Gastrocnemius medialis (tissue), 4 donors: ENCODE measurements at regions not wholly inside any gene's neighbourhood (a gene's known extent, or its start where the extent isn't known, plus 50 kb on each side); places are given as distances from the start of the nearest gene placed in this dataset.

ENCODE experiments used
- ATAC-seq, 2 donors: fragments of 150-250 bp; one replicate each; pipeline ENCODE4 v1.9.1; 2016
- DNase-seq, 2 donors: peaks; one replicate each; pipeline ENCODE4 v3.0.0-alpha.2; 2019
- H3K27ac ChIP-seq, 4 donors: fragments of 200-600 bp; sonication (generic); 1 replicate in 1 of 4; 2 replicates in 3 of 4; pipeline ENCODE4 v1.5.1; 2016 to 2018; ENCODE audit warnings: mild to moderate bottlenecking in 2 of 4, moderate library complexity in 1 of 4
- H3K27me3 ChIP-seq, 3 donors: fragments of 200-600 bp; sonication (generic) in 2 of 3; 1 replicate in 1 of 3; 2 replicates in 2 of 3; pipeline versions ENCODE4 v1.5.1 to v1.6.0; 2016 to 2019; ENCODE audit warnings: mild to moderate bottlenecking in 1 of 3, moderate library complexity in 1 of 3
- H3K36me3 ChIP-seq, 2 donors: fragments of 200-600 bp; sonication (generic) in 1 of 2; one replicate each; pipeline ENCODE4 v1.5.1; 2017 to 2018
- H3K4me1 ChIP-seq, 2 donors: fragments of 200-600 bp; sonication (generic) in 1 of 2; one replicate each; pipeline ENCODE4 v1.5.1; 2016 to 2017; ENCODE audit warnings: mild to moderate bottlenecking in 2 of 2
- H3K4me3 ChIP-seq, 4 donors: fragments of 200-600 bp; sonication (generic) in 3 of 4; 1 replicate in 1 of 4; 2 replicates in 3 of 4; pipeline ENCODE4 v1.5.1; 2016 to 2019; ENCODE audit warnings: mild to moderate bottlenecking in 2 of 4
- H3K9me3 ChIP-seq, 3 donors: fragments of 200-600 bp; sonication (generic) in 2 of 3; 1 replicate in 1 of 3; 2 replicates in 2 of 3; pipeline ENCODE4 v1.5.1; 2016 to 2019
- CTCF ChIP-seq, 5 experiments: fragments of 450-650 bp in 3 of 5; fragments of 200-600 bp in 2 of 5; sonication (generic) in 2 of 5; IDR thresholded peaks in 4 of 5; conservative IDR thresholded peaks in 1 of 5; 1 replicate in 4 of 5; 2 replicates in 1 of 5; pipeline ENCODE4 v1.5.1; 2016 to 2019; ENCODE audit warnings: antibody characterized with exemption in 5 of 5, mild to moderate bottlenecking in 3 of 5, moderate library complexity in 3 of 5
- POLR2A ChIP-seq, 2 donors: fragments of 450-650 bp; IDR thresholded peaks; one replicate each; pipeline ENCODE4 v1.6.1; 2017; ENCODE audit warnings: antibody characterized with exemption in 2 of 2, mild to moderate bottlenecking in 2 of 2, moderate library complexity in 2 of 2
- in situ Hi-C, 4 donors: fragments of 200-750 bp; cut with MboI; loops; one replicate each; pipeline versions ENCODE4 v1.15.0 to v1.8.0; 2017; ENCODE audit warnings: low sequenced_read_pairs in 4 of 4
- intact Hi-C: fragments of 100-400 bp; cut with DNase I; formaldehyde crosslinking; loops from one replicate; pipeline ENCODE4 v1.15.1; 2023; ENCODE audit warnings: low total_unique reads

- in situ Hi-C loops = no loop called here
- Histone ChIP-seq H3K4me1 (no peaks in the 10 kb centered on the region), H3K36me3 (no peaks in the 10 kb centered on the region), H3K27ac (no peak overlapping the region), H3K9me3 (no peaks in the 10 kb centered on the region), H3K4me3 (no peak overlapping the region), H3K27me3 (no peaks in the 10 kb centered on the region)
- DNase-seq = no peak
- intact Hi-C loops = no loop called here
- ATAC-seq = no peak
- no peak for TF ChIP-seq POLR2A (IDR thresholded peaks at IDR 0.05)
- TF ChIP-seq CTCF (IDR thresholded peaks at IDR 0.05 in 4 of 5, conservative IDR thresholded peaks at IDR 0.05 in 1 of 5) = no peak
Measured at GRCh38 chr9:86516564-86516963, 162.4 kb upstream of the TUT7 start.

GRCh38 chr9:86515221-86515620 is 161.0 kb upstream of the TUT7 start:
- H3K9me3 ChIP-seq = no peaks in the 10 kb centered on the region
- in situ Hi-C loops (no loop called here), intact Hi-C loops (no loop called here)
- no peaks in the 10 kb centered on the region for H3K4me1 ChIP-seq
- no peak overlapping the region for H3K27ac ChIP-seq
- ATAC-seq = no peak
- TF ChIP-seq POLR2A (IDR thresholded peaks at IDR 0.05) (no peak), CTCF (IDR thresholded peaks at IDR 0.05 in 4 of 5, conservative IDR thresholded peaks at IDR 0.05 in 1 of 5) (no peak)
- H3K4me3 ChIP-seq = no peak overlapping the region
- no peaks in the 10 kb centered on the region for H3K36me3 ChIP-seq
- DNase-seq = no peak
- no peaks in the 10 kb centered on the region for H3K27me3 ChIP-seq

GRCh38 chr9:86513429-86513828 is 159.2 kb upstream of the TUT7 start:
- no peak for DNase-seq
- in situ Hi-C loops = no loop called here
- H3K4me3 ChIP-seq = no peak overlapping the region
- TF ChIP-seq CTCF (IDR thresholded peaks at IDR 0.05 in 4 of 5, conservative IDR thresholded peaks at IDR 0.05 in 1 of 5) = no peak
- no peak for TF ChIP-seq POLR2A (IDR thresholded peaks at IDR 0.05)
- H3K36me3 ChIP-seq = no peaks in the 10 kb centered on the region
- no peaks in the 10 kb centered on the region for H3K9me3 ChIP-seq
- no peaks in the 10 kb centered on the region for H3K27me3 ChIP-seq
- no peaks in the 10 kb centered on the region for H3K4me1 ChIP-seq
- no peak overlapping the region for H3K27ac ChIP-seq
- ATAC-seq = no peak
- intact Hi-C loops = no loop called here

- TF ChIP-seq POLR2A (IDR thresholded peaks at IDR 0.05) = no peak
- TF ChIP-seq CTCF (IDR thresholded peaks at IDR 0.05 in 4 of 5, conservative IDR thresholded peaks at IDR 0.05 in 1 of 5) = no peak
- Histone ChIP-seq H3K9me3 (no peaks in the 10 kb centered on the region), H3K27ac (no peak overlapping the region), H3K4me1 (no peaks in the 10 kb centered on the region), H3K36me3 (no peaks in the 10 kb centered on the region), H3K27me3 (no peaks in the 10 kb centered on the region), H3K4me3 (no peak overlapping the region)
- in situ Hi-C loops = no loop called here
- no peak for ATAC-seq
- intact Hi-C loops = no loop called here
- no peak for DNase-seq
Measured at GRCh38 chr9:86512929-86513328, 158.7 kb upstream of the TUT7 start.

GRCh38 chr9:86511614-86512360 is 157.6 kb upstream of the TUT7 start:
- Histone ChIP-seq H3K9me3 (no peaks in the 10 kb centered on the region), H3K4me1 (no peaks in the 10 kb centered on the region), H3K27ac (no peak overlapping the region), H3K27me3 (no peaks in the 10 kb centered on the region), H3K4me3 (no peak overlapping the region), H3K36me3 (no peaks in the 10 kb centered on the region)
- ATAC-seq (no peak), DNase-seq (no peak)
- in situ Hi-C loops (no loop called here), intact Hi-C loops (no loop called here)
- TF ChIP-seq POLR2A (IDR thresholded peaks at IDR 0.05) (no peak), CTCF (IDR thresholded peaks at IDR 0.05 in 4 of 5, conservative IDR thresholded peaks at IDR 0.05 in 1 of 5) (no peak)
